Mesothelial cell of epicardium (in vitro differentiated cells): ENCODE measurements at regions not wholly inside any gene's neighbourhood (a gene's known extent, or its start where the extent isn't known, plus 50 kb on each side); places are given as distances from the start of the nearest gene placed in this dataset.

ENCODE experiments used
- DNase-seq, 2 experiments: peaks; one replicate each; pipeline ENCODE4 v3.0.0; 2021; ENCODE audit warnings: low spot score in 2 of 2; ENCODE audit not compliant: unreplicated experiment in 2 of 2
- H3K27ac Mint-ChIP-seq: 2 replicates; pipeline ENCODE4 v1.8.0; 2021; ENCODE audit warnings: mixed read lengths
- H3K27me3 Mint-ChIP-seq: 2 replicates; pipeline ENCODE4 v1.8.0; 2021; ENCODE audit warnings: low read depth, mixed read lengths
- H3K36me3 Mint-ChIP-seq: 2 replicates; pipeline ENCODE4 v1.8.0; 2021; ENCODE audit warnings: mixed read lengths
- H3K4me1 Mint-ChIP-seq: 2 replicates; pipeline ENCODE4 v1.8.0; 2021; ENCODE audit warnings: mixed read lengths
- H3K4me3 Mint-ChIP-seq: 2 replicates; pipeline ENCODE4 v1.8.0; 2021; ENCODE audit warnings: mild to moderate bottlenecking, moderate library complexity, mixed read lengths
- H3K9me3 Mint-ChIP-seq: 2 replicates; pipeline ENCODE4 v1.8.0; 2021; ENCODE audit warnings: mixed read lengths
- TF ChIP-seq, protein P1 (sequence below): fragments of 200-600 bp; sonication (generic); IDR thresholded peaks from one replicate; pipeline ENCODE4 v1.5.0; 2021; ENCODE audit warnings: antibody characterized with exemption; ENCODE audit not compliant: unreplicated experiment

DNA sequence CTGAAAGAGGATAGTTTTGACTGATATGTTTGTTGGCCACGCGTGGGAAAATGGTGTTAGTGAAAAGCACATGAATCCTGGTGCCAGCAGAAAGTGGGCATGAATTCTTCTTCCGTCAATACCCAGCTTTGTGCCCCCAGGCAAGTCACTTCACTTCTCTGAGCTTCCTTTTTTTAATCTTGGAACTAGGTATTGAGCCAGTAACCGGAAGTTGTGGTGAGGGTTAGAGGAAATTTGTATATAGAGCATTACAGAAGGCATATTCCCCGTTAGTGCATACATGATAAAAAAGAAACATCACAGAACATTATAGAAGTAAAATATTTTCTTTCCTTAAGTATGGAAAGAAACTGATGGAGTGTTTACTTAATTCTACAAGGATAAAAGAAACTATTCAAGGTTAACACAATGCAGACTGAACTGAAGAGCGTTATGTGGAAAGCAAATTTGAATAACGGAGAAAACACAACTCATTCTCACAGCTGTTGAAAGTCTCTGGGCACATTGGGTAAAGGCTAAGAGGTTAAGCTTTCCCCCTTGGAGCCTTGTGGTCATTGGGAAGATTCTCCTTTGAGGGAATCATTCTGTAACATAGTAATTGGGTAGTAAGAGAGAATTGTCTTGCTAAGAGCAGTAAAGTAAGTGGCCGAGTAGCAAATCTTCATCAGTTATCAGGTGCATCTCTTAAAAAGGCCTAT, 223.1 kb downstream of the BCAS1 start:
- Mint-ChIP-seq H3K4me3 (no peak overlapping the region), H3K27ac (no peak overlapping the region), H3K27me3 (no peaks in the 10 kb centered on the region), H3K9me3 (peaks cover 4% of the 10 kb centered on the region), H3K36me3 (no peaks in the 10 kb centered on the region), H3K4me1 (no peaks in the 10 kb centered on the region)
- TF ChIP-seq, protein P1, sequence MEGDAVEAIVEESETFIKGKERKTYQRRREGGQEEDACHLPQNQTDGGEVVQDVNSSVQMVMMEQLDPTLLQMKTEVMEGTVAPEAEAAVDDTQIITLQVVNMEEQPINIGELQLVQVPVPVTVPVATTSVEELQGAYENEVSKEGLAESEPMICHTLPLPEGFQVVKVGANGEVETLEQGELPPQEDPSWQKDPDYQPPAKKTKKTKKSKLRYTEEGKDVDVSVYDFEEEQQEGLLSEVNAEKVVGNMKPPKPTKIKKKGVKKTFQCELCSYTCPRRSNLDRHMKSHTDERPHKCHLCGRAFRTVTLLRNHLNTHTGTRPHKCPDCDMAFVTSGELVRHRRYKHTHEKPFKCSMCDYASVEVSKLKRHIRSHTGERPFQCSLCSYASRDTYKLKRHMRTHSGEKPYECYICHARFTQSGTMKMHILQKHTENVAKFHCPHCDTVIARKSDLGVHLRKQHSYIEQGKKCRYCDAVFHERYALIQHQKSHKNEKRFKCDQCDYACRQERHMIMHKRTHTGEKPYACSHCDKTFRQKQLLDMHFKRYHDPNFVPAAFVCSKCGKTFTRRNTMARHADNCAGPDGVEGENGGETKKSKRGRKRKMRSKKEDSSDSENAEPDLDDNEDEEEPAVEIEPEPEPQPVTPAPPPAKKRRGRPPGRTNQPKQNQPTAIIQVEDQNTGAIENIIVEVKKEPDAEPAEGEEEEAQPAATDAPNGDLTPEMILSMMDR = no peak
- no peak for DNase-seq

DNA sequence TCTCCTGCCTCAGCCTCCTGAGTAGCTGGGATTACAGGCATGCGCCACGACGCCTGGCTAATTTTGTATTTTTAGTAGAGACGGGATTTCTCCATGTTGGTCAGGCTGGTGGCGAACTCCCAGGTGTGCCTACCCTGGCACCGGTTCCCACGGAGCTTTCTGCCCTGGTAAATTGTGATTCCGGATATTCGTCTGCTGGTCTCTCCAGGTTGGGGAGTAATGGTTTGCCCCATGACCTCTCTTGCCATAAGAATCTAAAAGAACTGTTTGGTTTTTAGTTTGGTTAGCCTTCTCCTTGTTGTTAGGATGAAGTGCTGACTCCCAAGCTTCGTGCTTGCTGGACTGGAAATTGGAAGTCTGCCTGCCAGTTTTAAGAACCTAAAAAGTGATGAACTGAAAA, 223.8 kb downstream of the BCAS1 start:
- TF ChIP-seq, protein P1 = no peak
- H3K27me3 Mint-ChIP-seq = no peaks in the 10 kb centered on the region
- H3K9me3 Mint-ChIP-seq = peaks cover 4% of the 10 kb centered on the region
- DNase-seq = no peak
- no peaks in the 10 kb centered on the region for H3K4me1 Mint-ChIP-seq
- no peaks in the 10 kb centered on the region for H3K36me3 Mint-ChIP-seq
- no peak overlapping the region for H3K27ac Mint-ChIP-seq
- no peak overlapping the region for H3K4me3 Mint-ChIP-seq

DNA sequence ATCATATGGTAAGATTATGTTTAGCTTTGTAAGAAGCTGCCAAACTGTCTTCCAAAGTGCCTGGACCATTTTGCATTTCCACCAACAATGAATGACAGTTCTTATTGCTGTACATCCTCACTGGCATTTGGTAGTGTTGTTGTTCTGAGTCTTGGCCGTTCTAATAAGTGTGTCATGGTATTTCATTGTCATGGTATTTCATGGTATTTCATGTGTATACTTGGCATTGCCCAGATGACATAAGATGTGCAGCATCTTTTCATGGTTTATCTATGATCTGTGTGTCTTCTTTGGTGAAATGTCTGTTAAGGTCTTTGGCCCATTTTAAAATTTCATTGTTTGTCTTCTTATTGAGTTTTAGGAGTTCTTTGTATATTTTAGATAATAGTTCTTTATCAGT, 224.4 kb downstream of the BCAS1 start:
- Mint-ChIP-seq H3K4me1 (no peaks in the 10 kb centered on the region), H3K4me3 (no peak overlapping the region), H3K9me3 (peaks cover 5% of the 10 kb centered on the region), H3K27me3 (no peaks in the 10 kb centered on the region), H3K36me3 (no peaks in the 10 kb centered on the region), H3K27ac (no peak overlapping the region)
- no peak for DNase-seq
- TF ChIP-seq, protein P1 = no peak

DNA sequence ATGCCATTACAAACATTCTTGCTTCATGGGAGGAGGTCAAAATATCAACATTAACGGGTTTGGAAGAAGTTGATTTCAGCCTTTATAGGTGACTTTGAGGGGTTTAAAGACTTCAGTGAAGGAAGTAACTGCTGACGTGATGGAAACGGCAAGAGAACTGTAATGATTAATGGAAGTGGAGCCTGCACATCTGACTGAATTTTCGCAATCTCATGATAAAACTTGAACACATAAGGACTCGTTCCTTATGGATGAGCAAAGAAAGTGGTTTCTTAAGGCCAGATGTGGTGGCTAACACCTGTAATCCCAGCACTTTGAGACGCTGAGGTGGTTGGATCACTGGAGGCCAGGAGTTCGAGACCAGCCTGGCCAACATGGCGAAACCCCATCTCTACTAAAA, 226.1 kb downstream of the BCAS1 start:
- Mint-ChIP-seq H3K27ac (no peak overlapping the region), H3K9me3 (peaks cover 8% of the 10 kb centered on the region), H3K27me3 (no peaks in the 10 kb centered on the region), H3K4me3 (no peak overlapping the region), H3K36me3 (no peaks in the 10 kb centered on the region), H3K4me1 (no peaks in the 10 kb centered on the region)
- TF ChIP-seq, protein P1 = no peak
- no peak for DNase-seq

DNA sequence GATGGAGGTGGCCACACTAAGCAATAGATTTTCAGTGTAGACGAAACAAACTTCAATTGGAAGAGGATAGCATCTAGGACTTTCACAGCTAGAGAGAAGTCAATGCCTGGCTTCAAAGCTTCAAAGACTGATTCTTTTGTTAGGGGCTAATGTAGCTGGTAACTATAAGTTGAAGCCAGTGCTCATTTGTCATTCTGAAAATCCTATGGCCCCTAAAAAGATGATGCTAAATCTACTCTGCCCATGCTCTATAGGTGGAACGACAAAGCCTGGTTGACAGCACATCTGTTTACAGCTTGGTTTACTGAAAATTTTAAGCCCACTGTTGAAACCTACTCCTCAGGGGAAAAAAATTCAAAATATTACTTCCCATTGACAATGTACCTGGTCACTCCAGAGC, 226.7 kb downstream of the BCAS1 start:
- no peak overlapping the region for H3K4me3 Mint-ChIP-seq
- H3K36me3 Mint-ChIP-seq = no peaks in the 10 kb centered on the region
- TF ChIP-seq, protein P1 = no peak
- H3K4me1 Mint-ChIP-seq = no peaks in the 10 kb centered on the region
- H3K27ac Mint-ChIP-seq = no peak overlapping the region
- H3K9me3 Mint-ChIP-seq = peaks cover 8% of the 10 kb centered on the region
- no peak for DNase-seq
- no peaks in the 10 kb centered on the region for H3K27me3 Mint-ChIP-seq
